Ectodermal cell (in vitro differentiated cells): ENCODE measurements at regions not wholly inside any gene's neighbourhood (a gene's known extent, or its start where the extent isn't known, plus 50 kb on each side); places are given as distances from the start of the nearest gene placed in this dataset.
A peak's percentile ranks its signal among the peaks of the same experiment; 100 is the strongest.
"Not testable (repeated sequence)": the region's sequence is repeated elsewhere in the genome, so short reads cannot be mapped to it uniquely, and the experiment has no call there.

ENCODE experiments used
- H3K27ac ChIP-seq: 2 replicates; pipeline ENCODE4 v1.7.0; 2013; ENCODE audit warnings: mild to moderate bottlenecking, low read depth, low read length; ENCODE audit not compliant: insufficient read depth, poor library complexity, severe bottlenecking
- H3K27me3 ChIP-seq: 2 replicates; pipeline ENCODE4 v1.7.0; 2013; ENCODE audit warnings: mild to moderate bottlenecking, low read length; ENCODE audit not compliant: insufficient read depth, control insufficient read depth, poor library complexity, severe bottlenecking
- H3K36me3 ChIP-seq: one replicate; pipeline ENCODE4 v1.7.0; 2013; ENCODE audit warnings: low read length; ENCODE audit not compliant: control insufficient read depth, insufficient read depth
- H3K4me1 ChIP-seq: one replicate; pipeline ENCODE4 v1.7.0; 2013; ENCODE audit warnings: low read length; ENCODE audit not compliant: control insufficient read depth, insufficient read depth
- H3K4me3 ChIP-seq: 2 replicates; pipeline ENCODE4 v1.7.0; 2013; ENCODE audit warnings: low read depth, low read length, control low read depth; ENCODE audit not compliant: insufficient read depth
- H3K9me3 ChIP-seq: 2 replicates; pipeline ENCODE4 v1.7.0; 2013; ENCODE audit warnings: mild to moderate bottlenecking, low read length, moderate library complexity; ENCODE audit not compliant: control insufficient read depth
- WGBS, 2 experiments: methylation state at CpG; one replicate each; pipeline ENCODE4 v1.1.7; 2013; ENCODE audit warnings: missing lambda C conversion rate in 2 of 2; 5-methylcytosine and 5-hydroxymethylcytosine counted together

DNA sequence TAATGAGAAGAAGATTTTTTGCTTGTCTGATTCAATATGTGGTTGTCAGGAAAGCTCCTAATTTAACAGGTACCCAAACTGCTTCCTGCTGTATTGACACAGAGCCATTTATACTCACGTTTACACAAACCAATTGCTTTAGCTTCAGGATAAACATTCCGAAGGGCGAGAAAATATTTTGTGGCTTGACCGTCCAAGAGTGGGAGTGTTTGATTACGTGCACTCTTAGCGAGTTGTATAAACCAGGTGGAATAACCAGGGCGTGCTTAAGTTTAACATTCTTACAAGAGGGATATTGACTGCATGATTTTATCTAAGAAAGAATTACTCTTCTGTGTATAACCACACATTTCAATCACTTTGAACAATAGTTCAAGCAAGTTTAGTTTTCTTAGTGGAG lies 278.7 kb upstream of the TYRP1 start:
- 87 to 92% methylated on average over 7 of the region's 7 CpGs for WGBS, 2 experiments
- H3K4me3 ChIP-seq, result no peak overlapping the region

DNA sequence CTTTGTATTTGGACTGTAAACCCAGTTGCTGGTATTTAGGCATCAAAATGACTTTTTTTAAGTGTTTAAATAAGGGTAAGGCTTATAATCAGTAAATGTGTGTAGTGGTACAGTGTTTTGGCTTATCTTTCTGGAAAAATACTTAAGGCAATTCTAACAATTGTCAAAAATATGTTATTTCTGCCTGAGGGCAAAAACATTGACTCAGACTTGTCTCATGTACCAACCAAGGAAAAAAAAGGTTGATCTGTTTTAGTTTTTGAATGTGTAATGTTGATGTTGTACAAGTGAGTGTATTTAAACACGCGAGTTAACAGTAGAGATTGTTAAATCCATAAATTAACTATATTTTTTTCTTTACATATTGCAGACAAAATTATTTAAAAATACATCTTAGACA lies 277.8 kb upstream of the TYRP1 start:
- Histone ChIP-seq H3K27ac (no peak overlapping the region), H3K27me3 (no peaks in the 10 kb centered on the region)
- WGBS, 2 experiments, result no CpG with 5 or more reads among the region's 2 CpGs

More for the DNA sequence above, 278.7 kb upstream of the TYRP1 start:
- H3K4me1 ChIP-seq, result no peaks in the 10 kb centered on the region
- H3K36me3 ChIP-seq, result no peaks in the 10 kb centered on the region
- no peaks in the 10 kb centered on the region for H3K27me3 ChIP-seq
- H3K9me3 ChIP-seq, result no peaks in the 10 kb centered on the region
- H3K27ac ChIP-seq, result no peak overlapping the region

DNA sequence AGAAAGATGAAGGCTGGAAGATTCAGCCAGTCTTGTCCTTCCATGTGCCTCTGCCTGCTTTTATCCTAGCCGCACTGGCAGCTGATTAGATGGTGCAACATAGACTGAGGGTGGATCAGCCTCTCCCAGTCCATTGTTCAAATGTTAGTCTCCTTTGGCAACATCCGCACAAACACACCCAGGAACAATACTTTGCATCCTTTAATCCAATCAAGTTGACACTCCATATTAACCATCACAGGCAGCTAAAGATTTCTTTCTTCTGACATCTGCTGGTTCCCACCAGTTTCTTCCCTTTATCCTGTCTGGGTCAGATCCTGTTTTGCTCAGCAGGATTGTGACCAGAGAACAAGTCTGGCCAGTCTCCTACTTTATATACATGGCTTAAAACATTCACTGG lies 276.5 kb upstream of the TYRP1 start:
- Histone ChIP-seq H3K27ac (peak overlapping the region; percentile 1), H3K4me1 (no peaks in the 10 kb centered on the region), H3K4me3 (no peak overlapping the region), H3K9me3 (no peaks in the 10 kb centered on the region), H3K27me3 (no peaks in the 10 kb centered on the region), H3K36me3 (no peaks in the 10 kb centered on the region)
- 77 to 80% methylated on average over 2 of the region's 2 CpGs for WGBS, 2 experiments

More for the DNA sequence above, 277.8 kb upstream of the TYRP1 start:
- Histone ChIP-seq H3K4me3 (no peak overlapping the region), H3K9me3 (no peaks in the 10 kb centered on the region), H3K4me1 (no peaks in the 10 kb centered on the region), H3K36me3 (no peaks in the 10 kb centered on the region)

DNA sequence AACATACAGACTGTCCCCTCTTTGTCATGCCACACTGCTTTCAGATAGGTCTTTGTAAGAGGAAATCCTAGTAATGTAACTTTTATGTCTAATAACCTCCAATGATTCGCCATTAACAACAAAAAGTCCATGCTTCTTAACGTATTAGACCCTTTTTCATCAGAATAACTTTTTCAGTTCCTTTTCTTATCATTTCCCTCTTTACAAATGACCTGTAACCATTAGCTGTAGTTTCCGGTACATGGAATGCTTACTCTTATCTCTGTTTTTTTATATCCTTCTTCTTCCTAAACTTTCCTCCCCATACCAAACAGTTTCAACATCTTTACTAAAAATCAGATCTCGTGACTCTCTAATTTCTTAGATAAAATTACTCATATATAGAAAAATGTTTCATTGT lies 268.9 kb upstream of the TYRP1 start:
- no peaks in the 10 kb centered on the region for H3K9me3 ChIP-seq
- H3K27me3 ChIP-seq, result no peaks in the 10 kb centered on the region
- H3K27ac ChIP-seq, result no peak overlapping the region
- no peak overlapping the region for H3K4me3 ChIP-seq
- H3K4me1 ChIP-seq, result no peaks in the 10 kb centered on the region
- H3K36me3 ChIP-seq, result no peaks in the 10 kb centered on the region
- WGBS, 2 experiments, result 95 to 97% methylated on average over 3 of the region's 4 CpGs

DNA sequence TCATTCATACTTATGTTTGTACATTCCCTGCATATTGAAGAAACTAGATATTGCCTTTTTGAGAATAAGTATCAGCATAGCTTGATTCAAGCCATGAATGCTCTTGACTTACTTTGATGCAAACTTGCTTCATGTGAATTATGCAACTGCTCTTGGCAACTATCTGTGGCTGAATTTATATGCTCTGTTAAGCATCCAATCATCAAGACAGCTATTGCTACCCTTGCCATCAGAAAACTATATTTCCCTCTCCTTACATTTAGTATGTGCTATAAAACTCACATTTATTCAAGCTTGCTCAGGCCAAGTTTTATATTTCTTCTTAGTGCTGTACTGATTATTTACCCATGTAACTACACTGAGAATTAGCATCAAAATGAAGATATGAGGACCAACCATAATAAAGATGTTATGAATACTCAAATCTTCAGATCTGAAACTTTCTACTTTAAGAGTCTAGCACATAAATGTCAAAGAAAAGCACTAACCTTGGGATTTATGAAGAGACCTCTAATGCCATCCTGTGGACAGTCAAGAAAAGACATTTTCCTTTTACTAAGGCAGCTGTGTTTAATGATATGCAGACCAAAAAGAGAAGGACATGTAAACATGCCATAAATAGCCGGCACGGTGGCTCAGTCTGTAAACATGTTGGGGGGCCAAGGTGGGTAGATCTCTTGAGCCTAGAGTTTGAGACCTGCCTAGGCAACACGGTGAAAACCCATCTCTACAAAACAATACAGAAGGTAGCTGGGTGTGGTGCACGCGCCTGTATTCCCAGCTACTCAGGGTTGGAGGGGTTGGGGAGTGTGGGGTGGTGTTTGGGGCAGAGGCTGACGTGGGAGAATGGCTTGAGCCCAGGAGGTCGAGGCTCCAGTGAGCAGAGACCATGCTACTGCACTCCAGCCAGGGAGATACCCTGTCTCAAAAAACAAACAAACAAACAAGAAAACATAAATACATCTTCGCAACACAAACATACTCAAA lies 267.0 kb upstream of the TYRP1 start:
- WGBS, 2 experiments, result 54 to 65% methylated on average over 6 to 7 of the region's 8 CpGs
- Histone ChIP-seq H3K4me3 (no peak overlapping the region), H3K27me3 (no peaks in the 10 kb centered on the region), H3K27ac (no peak overlapping the region), H3K9me3 (no peaks in the 10 kb centered on the region), H3K36me3 (no peaks in the 10 kb centered on the region), H3K4me1 (no peaks in the 10 kb centered on the region)

DNA sequence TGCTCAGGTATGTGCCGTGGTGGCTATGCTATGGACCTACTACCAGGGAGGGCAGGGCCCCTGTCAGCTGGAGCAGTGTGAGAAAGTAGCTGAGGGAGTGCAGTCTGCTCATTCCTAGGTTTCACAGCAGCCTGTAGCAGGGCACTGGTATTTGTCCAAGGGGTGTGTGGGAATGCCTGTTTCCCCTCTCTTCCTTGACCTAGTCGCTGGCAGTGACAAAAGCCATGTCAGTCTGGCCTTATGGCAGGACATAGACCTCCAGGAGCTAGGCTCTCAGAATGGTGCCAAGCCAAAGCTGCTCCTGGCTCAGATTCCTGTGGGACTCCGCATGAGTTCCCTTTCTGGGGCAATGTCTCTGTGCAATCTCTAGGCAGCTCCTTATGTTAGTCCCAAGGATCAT lies 253.9 kb upstream of the TYRP1 start:
- no peaks in the 10 kb centered on the region for H3K9me3 ChIP-seq
- H3K4me3 ChIP-seq, result no peak overlapping the region
- H3K27me3 ChIP-seq, result no peaks in the 10 kb centered on the region
- no peaks in the 10 kb centered on the region for H3K36me3 ChIP-seq
- H3K27ac ChIP-seq, result no peak overlapping the region
- no peaks in the 10 kb centered on the region for H3K4me1 ChIP-seq
- 91% methylated on average over 3 of the region's 3 CpGs for WGBS, 2 experiments

DNA sequence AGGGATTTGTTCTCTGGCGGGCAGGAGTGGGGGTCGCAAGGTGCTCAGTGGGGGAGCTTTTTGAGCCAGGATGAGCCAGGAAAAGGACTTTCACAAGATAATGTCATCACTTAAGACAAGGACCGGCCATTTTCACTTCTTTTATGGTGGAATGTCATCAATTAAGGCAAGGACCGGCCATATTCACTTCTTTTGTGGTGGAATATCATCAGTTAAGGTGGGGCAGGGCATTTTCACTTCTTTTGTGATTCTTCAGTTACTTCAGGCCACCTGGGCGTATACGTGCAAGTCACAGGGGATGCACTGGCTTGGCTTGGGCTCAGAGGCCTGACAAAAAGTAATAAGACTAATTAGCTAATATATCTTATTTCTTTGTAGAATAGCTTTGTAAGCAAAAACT lies 252.1 kb upstream of the TYRP1 start:
- H3K9me3 ChIP-seq, H3K4me3 ChIP-seq, H3K36me3 ChIP-seq, H3K4me1 ChIP-seq, H3K27ac ChIP-seq, H3K27me3 ChIP-seq: not testable (repeated sequence)
- 48 to 61% methylated on average over 4 to 6 of the region's 6 CpGs for WGBS, 2 experiments

DNA sequence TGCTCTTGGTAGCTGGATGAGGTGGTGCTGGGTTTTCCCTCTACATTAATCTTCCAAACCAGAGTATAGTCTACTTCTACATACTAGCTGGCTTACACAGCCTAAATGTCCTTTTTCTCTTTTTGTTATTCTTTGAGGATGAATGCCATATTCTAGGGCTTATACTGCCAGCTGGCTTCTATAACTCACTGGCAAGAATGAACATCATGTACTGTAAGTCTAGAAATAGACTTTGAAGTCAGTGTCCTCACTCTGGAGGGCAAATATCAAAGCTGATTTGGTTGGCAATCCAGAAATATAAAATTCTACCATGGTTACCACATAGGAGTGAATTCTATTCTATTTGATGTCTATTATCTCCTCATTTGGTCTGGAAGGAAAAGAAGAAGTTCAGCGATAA lies 251.7 kb upstream of the TYRP1 start:
- no peaks in the 10 kb centered on the region for H3K9me3 ChIP-seq
- H3K27me3 ChIP-seq, result no peaks in the 10 kb centered on the region
- H3K4me3 ChIP-seq, result no peak overlapping the region
- WGBS, 2 experiments, result 100% methylated on average over 1 of the region's 1 CpG; no CpG with 5 or more reads in 1 of the 2 experiments
- no peaks in the 10 kb centered on the region for H3K36me3 ChIP-seq
- H3K27ac ChIP-seq, result no peak overlapping the region
- no peaks in the 10 kb centered on the region for H3K4me1 ChIP-seq

DNA sequence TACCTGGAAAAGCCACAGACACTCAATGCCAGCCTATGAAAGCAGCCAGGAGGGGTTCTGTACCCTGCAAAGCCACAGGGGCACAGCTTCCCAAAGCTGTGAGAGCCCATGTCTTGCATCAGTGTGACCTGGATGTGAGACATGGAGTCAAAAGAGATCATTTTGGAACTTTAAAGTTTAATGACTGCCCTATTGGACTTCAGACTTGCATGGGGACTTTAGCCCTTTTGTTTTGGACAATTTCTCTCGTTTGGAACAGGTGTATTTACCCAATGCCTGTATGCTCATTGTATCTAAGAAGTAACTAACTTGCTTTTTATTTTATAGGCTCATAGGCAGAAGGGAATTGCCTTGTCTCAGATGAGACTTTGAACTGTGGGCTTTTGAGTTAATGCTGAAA lies 244.9 kb upstream of the TYRP1 start:
- H3K9me3 ChIP-seq, result no peaks in the 10 kb centered on the region
- no peak overlapping the region for H3K4me3 ChIP-seq
- 85 to 100% methylated on average over 1 of the region's 1 CpG for WGBS, 2 experiments
- no peak overlapping the region for H3K27ac ChIP-seq
- no peaks in the 10 kb centered on the region for H3K36me3 ChIP-seq
- no peaks in the 10 kb centered on the region for H3K4me1 ChIP-seq
- no peaks in the 10 kb centered on the region for H3K27me3 ChIP-seq

DNA sequence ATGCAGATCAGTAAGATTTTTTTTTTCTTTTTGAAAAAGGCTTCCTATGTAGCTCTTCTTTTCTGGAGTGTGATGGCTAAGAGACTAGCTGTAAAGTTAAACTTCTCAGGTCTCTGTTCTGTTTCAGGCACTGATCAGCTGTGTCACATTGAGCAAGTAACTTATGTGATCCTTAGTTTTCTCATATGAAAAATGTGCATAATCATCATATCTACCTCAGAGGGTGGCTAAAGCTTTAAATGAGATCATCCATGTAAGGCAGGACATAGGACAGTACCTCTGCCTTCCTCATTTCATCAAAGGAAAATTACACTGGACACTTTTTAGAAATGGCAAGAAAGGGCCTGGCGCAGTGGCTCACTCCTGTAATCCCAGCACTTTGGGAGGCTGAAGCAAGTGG lies 235.9 kb upstream of the TYRP1 start:
- 89 to 100% methylated on average over 1 of the region's 1 CpG for WGBS, 2 experiments
- no peak overlapping the region for H3K4me3 ChIP-seq
- no peak overlapping the region for H3K27ac ChIP-seq
- H3K36me3 ChIP-seq, result no peaks in the 10 kb centered on the region
- peaks cover 3% of the 10 kb centered on the region for H3K4me1 ChIP-seq
- H3K9me3 ChIP-seq, result no peaks in the 10 kb centered on the region
- no peaks in the 10 kb centered on the region for H3K27me3 ChIP-seq
